HL-60/S4 treated with retinoic acid at 250 ng/mL for 4 days and 3 days (cell line): ENCODE measurements at regions not wholly inside any gene's neighbourhood (a gene's known extent, or its start where the extent isn't known, plus 50 kb on each side); places are given as distances from the start of the nearest gene placed in this dataset.

Experiments used
- in situ Hi-C: fragments of 300-500 bp; cut with MboI; formaldehyde crosslinking; loops from 2 replicates; pipeline ENCODE4 v1.7.0; 2022; ENCODE audit warnings: low sequenced_read_pairs

DNA sequence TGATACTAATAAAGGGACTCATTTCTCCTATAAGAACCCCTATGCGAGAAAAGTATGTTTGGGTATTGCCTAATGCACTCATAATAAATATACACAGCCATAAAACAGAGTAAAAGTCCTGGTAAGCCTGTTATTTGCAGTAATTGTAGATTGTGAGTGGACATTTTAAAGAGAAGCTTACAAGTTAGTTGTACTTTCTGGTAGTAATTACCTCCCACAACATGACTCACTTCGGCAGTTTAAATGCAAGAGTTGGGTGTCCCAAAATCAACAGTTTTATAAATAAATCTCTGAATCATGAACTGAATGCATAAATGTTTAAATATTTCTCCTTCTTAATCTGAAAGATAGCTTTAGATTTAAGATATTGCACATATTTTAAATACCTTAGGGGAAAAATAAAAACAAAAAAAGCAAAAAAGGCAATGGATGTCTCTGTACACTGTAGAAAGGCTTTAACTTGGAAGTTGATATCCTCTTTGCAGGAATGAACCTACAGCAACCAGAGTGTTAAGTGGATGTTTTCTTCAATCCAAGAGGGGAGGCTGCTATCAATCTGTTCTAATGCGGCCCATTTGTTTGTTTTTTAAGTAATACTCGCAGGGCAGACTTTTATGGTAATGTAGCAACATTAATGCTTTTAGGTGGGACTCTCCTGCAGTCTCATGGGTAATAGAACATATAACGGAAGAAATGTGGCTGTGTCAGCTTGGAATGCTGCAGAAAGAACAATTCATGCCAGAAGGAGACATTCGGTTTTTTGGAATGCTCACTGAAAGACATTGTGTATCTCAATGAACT, 57.3 kb upstream of the ZEB1 start:
- in situ Hi-C loops, result no loop called here

DNA sequence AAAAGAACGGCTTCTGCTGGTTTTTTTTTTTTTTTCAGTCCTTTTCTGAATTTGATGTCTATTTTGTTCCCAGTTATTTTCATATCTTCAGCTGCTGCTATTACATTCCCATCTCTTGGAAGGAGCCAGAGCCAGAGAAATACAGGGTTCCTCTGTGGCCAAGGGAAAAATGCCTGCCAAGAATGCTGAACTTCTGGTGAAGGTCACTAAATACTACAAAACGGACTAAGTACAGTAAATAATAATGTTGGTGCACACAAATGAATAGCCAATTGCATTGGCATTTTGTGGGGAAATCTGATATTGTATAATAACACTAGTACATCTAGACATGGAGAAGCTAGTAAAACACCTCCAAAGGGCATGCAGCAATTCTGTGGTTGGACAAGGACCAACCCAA, 56.3 kb upstream of the ZEB1 start:
- in situ Hi-C loops, result no loop called here

- in situ Hi-C loops, result no loop called here
Observed at GRCh38 chr10:31263903-31264302, 55.1 kb upstream of the ZEB1 start.

GRCh38 chr10:31268444-31269303, 50.3 kb upstream of the ZEB1 start:
- in situ Hi-C loops, result no loop called here
